ENCODE measurements at regions not wholly inside any gene's neighbourhood (a gene's known extent, or its start where the extent isn't known, plus 50 kb on each side); places are given as distances from the start of the nearest gene placed in this dataset.
"Not testable (repeated sequence)": the region's sequence is repeated elsewhere in the genome, so short reads cannot be mapped to it uniquely, and the experiment has no call there.

DNA sequence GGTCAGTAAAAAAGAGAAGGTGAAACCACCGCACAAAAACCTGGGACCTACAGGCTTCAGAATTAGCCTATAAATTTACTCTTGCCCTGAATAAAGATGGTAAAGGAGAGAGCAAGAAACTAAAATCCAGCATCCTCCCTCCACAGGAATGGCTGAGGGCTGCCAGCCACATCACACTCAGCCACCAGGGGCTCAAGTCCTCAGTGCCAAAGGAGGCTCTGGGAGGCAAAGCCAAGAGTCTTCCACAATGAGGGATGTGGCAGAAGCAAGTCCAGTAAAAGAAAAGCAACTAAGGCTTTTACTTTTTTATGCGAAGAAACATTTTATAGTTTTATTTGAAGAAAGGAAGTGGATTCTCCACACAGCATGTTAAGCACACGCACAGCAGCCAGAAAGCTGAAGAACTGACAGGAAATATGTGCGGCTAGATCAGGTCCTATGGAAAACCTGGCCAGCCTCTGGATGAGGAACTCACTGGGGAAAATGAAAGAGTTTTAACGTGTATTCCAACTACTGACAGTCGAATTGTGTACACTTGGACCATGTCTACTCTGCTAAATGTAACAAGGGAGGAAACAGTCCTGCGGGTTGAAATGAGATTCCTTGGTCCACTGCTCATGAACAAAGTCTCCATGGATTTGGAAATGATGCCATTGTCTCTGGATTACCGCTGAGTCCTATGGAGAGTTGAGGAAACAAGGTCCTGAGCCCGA, 219.4 kb upstream of the SSTR4 start:
- no peak for DNase-seq (ENCODE audit: low read depth in 2 of 3, low spot score in 2 of 3)

DNA sequence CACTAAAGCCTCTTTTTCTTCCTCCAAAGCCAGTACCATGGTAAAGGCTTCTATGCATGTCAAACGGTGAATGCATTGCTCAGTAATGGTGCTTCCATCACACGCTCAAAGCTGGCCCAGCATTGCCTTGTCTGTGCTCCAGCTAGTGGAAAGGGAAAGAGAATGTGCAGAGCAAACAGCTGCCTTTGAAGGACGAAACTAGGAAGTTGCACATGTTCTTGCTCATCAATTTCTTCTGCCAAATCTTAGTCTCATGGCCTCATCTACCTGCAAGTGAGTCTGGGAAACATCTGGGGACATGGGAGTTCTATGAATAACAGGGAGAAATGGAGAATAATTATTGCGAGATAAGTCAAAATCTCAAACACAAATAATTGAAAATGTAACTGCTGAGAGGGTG, 216.5 kb upstream of the SSTR4 start:
- no peak for DNase-seq (ENCODE audit: low read depth in 2 of 3, low spot score in 2 of 3)

DNA sequence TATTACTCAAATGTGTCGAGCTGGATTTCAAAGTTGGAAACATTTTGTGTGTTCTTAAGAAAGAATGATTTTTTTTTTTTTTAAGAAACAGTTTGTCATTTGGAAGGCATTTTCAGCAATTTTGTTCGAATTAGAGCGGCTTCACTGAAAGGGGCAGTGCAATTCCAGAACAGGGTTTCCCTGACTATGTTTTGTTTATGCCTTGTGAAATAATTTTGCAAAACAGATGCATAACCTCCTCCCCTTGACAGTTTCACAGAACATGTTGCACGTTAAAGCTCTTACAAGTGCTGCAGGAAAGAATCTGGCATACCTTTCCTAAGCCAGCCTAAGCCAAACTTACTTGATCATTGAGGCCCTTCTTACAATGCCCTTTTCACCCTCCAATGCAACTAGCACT, 216.0 kb upstream of the SSTR4 start:
- DNase-seq (ENCODE audit: low read depth in 2 of 3, low spot score in 2 of 3) = no peak

DNA sequence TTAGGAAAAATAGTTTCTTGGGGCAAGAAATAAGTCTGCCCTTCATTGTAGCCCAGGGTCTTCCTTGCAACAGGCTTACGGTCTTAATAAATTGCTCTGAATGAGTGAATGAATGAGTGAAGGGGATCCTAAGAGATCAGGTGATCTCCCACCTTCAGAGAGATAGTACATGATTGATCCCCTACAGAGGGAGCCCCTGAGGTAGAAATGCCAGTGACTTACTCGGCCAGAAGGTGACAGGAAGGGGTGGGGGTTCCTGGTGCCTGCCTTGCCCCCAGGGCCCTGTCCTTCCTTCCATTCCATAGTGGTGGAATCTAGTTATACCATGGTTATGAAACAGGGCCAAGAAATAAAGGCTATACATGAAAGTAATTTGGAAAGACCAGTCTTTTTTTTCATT, 215.3 kb upstream of the SSTR4 start:
- no peak for DNase-seq (ENCODE audit: low read depth in 2 of 3, low spot score in 2 of 3)

DNA sequence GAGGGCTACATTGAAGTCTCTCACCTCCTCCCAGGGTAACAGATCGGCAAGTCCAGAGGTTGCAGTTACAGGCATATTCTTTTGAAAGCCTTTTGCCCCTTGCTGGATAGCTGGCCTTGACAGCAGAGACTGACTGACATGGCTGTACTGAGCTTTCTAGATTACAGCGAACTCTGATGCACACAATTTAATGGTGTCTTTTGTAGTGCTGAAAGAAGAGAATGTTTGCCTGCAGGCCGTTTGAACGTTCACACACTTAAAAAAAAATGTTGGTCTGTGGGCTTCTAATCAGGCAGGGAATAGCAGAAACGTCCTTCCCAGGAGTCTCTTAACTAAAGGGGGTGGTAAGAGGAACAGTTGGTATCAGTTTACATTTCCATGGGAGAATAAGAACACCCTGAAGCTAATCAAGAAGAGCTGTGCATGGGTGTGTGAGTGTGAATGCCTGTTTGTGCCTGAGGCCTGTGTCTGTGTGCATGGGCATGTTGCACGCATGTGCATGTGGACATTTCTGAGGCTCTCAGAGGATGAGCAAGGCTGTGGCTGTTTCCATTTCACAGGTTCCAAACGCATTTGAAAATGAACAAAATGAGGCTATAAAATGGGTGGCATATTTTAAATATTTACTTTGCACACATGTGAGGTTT, 213.9 kb upstream of the SSTR4 start:
- no peak for DNase-seq (ENCODE audit: low read depth in 2 of 3, low spot score in 2 of 3)

DNA sequence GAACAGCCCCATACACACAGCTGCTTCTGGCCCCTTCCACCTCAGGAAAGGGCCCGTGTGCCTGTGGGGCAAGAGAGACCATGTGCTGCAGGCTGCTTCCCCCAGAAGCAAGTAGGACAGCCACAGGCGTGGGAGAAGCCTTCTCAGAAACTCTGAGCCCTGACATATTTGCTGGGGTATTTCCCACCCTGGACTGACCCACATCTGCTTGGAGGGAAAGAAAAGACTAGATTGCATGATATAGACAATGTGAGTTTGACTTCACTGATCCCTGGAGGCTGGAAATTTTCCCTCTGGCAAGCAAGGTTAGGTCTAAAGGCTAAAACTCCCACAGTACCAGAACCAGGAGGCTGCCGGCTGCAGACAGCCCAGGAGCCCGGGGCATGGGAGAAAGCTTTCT, 213.3 kb upstream of the SSTR4 start:
- DNase-seq (ENCODE audit: low read depth in 2 of 3, low spot score in 2 of 3) = no peak

DNA sequence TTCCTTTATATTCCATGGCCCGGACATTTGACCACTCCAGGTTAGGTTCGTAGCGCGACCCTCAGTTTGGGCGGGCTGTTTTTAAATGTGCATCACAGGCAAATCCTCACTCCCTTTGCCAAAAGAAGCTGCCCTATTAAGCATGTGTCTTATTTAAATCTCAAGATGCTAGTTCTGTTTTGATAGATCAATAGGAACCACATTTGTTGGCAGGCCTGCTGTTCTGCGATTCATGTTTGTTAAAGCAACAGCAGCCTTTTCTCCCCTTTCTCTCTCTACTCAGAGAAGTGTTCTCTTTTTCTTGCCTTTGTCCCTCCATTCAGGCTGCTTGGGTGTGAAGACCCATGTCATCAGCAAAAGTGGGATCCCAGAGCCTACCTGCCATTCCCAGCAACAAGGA, 212.0 kb upstream of the SSTR4 start:
- DNase-seq (ENCODE audit: low read depth in 2 of 3, low spot score in 2 of 3) = no peak

DNA sequence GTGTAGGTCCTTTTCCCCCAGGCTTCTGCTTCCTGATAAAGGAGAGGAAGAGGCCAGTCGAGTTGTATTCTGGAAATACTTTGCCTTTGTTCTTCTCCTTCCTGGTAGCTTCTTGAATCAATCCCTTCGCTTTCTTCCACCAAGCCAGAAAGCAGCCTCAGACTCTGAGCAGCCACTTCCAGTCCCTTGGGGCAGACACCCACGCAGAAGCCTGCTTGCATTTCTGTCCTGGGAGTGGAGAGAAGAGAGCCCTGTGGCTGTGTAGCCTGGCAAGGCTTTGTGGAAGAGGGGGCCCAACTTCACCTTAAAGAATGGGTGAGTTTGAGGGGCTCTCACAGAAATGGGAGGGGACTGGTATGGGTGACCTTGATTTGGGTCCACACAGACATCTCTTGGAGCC, 211.0 kb upstream of the SSTR4 start:
- no peak for DNase-seq (ENCODE audit: low read depth in 2 of 3, low spot score in 2 of 3)

DNA sequence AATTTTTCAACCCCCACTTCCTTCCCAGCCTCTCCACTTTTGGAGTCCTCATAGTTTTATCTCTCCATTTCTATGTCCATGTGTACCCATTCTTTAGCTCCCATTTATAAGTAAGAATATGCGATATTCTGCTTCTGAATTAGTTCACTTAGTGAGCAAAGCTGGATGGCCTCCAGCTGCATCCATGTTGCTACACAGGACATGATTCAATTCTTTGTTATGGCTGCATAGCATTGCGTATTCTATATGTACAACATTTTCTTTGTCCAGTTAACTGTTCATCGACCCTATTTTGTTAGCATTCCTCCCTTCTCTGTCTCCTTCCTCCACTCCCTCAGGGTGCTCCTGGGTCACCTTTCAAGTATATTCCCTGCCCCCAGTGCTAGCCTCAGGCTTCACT, 210.0 kb upstream of the SSTR4 start:
- DNase-seq (ENCODE audit: low read depth in 2 of 3, low spot score in 2 of 3) = no peak

DNA sequence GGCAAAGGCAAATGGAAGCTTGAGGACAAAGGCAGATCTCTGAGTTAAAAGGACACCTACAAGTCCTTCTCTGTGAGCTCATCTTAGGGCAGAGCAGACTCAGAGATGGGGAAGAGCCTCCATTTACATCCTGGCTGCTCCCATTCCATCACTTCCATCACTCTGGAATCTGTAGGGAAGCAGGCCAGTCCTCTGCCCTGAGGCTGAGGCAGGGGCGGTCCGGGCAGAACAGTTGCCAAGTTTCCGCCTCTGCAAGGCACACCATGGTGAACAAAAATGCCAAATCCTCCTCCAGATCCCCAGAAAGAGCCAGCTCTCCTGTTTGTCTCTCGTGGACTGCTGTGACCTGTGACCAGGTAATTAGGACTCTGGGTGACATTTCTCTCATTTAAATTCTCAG, 209.6 kb upstream of the SSTR4 start:
- no peak for DNase-seq (ENCODE audit: low read depth in 2 of 3, low spot score in 2 of 3)

DNA sequence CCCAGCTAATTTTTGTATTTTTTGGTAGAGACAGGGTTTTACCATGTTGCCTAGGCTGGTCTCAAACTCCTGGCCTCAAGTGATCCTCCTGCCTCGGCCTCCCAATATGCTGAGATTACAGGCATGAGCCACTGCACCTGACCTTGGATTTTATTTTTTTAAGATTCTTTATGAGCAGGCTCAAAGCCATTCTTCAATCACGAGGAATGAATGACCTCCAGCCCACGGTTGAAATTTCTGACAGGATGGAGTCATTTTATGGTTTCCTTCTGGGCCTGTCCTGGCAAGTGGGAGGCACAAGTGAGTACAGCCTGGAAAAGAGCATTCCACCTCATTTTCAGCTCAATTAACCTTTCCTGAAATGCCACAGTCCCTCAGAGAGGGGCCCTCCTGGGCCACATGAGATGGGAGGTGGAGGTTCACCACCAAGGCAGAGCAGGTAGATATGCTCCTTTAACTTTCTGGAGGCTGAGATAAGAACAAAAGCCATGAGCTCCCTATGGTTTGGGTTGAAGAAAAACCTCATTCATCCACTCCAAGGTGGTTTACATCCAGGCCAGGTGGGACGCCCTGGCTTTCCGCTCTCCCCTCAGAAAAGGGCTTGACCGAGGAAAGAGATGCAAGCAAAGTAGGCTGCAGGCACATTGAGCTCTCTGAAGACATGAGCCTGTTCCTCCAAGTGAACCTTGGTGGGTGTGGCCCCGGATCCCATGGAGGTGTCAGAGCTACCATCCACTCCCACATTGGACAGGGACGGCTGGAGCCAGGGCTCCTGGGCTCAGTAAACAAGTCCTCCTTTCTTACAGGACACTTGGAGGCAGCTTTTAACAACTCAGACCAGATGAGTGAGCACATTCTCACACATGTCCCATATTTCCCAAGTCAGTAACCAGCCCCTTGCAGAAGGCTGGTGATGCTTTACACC, 208.5 kb upstream of the SSTR4 start:
- DNase-seq (ENCODE audit: low read depth in 2 of 3, low spot score in 2 of 3) = no peak

DNA sequence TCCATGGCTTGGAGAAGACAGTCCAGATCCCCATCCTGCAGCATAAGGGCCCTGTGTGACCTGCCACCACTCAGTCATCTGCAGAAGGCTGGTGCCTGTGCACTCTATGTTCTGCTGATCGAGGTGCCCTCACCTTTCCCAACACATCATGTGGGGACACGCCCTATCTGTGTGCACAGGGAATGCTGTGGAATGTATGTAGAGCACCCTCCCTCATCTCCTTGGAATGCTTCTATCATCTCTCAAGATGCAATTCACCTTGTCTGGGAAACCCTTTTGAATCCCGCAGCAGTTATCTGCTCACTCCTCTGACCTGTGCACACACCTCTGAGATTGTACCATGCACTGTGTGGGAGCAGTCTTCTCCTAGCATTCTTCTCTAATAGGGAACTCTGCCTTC, 207.2 kb upstream of the SSTR4 start:
- no peak for DNase-seq (ENCODE audit: low read depth in 2 of 3, low spot score in 2 of 3)

DNA sequence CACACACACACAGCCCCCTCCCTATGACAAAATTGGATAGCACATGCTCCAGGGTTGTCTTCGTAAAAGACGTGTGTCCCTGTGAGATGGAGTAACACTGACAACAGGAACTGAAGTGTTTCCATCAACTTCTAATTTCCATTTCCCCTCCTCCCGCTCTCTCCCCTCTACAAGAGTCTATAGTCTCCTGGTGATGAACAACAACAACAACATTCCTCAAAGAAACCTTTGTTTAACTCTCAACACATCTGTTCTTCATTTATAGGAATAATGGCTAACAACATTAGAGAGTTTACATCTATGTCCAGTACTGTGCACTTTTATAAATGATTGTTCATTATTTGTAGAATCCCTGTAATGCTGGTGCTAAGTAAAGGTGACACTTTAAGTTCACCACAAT, 205.8 kb upstream of the SSTR4 start:
- no peak for DNase-seq (ENCODE audit: low read depth in 2 of 3, low spot score in 2 of 3)

DNA sequence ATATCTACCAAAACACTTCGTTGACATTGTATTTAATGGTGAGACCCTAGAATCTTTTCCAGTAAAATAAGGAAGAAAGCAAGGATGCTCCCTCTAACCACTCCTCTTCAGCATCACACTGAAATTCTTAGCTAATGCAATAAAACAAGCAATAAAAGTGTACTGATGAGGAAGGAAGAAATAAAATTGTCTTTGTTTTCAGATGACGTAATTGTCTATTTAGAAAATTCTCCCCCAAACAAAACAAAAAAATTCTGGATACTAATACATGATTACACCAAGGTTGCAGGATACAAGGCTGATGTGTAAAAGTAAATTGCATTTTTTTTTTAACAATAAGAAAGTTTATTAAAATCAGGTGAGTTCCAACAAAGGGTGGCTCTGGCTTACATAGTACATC, 205.0 kb upstream of the SSTR4 start:
- no peak for DNase-seq (ENCODE audit: low read depth in 2 of 3, low spot score in 2 of 3)

DNA sequence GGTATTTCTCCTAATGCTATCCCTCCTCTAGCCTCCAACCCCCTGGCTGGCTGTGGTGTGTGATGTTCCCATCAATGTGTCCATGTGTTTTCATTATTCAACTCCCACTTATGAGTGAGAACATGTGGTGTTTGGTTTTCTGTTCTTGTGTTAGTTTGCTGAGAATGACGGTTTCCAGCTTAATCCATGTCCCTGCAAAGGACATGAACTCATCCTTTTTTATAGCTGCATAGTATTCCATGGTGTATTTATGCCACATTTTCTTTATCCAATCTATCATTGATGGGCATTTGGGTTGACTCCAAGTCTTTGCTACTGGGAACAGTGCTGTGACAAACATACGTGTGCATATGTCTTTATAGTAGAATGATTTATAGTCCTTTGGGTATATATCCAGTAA, 204.4 kb upstream of the SSTR4 start:
- not testable (repeated sequence) for DNase-seq (ENCODE audit: low read depth in 2 of 3, low spot score in 2 of 3)

DNA sequence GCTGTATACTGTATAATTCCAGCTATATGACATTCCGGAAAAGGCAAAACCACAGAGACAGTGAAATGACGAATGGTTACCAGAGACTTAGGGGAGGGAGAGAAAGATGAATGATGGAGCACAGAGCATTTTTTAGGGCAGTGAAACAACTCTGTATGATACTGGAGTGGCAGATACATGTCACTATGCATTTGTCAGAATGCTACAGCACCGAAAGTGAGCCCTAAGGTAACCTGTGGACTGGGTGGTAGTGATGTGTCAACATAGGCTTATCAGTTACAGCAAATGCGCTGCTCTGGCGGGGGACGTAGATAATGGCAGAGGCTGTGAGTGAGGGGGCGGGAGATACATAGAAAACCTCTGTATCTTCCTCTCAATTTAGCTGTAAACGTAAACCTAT, 201.3 kb upstream of the SSTR4 start:
- no peak for DNase-seq (ENCODE audit: low read depth in 2 of 3, low spot score in 2 of 3)

DNA sequence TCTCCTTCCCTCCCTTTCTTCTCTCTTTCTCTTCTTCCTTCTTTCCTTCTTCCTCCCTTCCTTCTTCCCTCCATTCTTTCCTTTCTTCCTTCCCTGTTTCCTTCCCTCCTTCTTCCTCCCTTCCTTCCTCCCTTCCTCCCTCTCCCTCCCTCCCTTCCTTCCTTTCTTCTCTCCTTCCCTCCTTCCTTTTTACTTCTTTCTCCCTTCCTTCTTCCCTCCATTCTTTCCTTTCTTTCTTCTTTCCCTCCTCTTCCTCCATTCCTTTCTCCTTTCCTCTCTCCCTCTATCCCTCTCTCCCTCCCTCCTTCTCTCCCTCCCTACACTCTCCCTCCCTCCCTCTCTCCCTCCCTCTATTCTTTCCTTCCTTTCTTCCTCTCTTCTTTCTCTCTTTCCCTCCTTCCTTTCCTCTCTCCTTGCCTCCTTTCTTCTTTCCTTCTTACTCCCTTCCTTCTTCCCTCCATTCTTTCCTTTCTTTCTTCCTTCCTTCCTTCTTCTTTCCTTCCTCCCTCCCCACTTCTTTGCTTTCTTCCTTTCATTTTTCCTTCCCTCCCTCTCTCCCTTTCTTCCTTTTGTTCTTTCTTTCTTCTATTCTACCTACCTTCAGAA, 200.4 kb upstream of the SSTR4 start:
- DNase-seq (ENCODE audit: low read depth in 2 of 3, low spot score in 2 of 3) = no peak

DNA sequence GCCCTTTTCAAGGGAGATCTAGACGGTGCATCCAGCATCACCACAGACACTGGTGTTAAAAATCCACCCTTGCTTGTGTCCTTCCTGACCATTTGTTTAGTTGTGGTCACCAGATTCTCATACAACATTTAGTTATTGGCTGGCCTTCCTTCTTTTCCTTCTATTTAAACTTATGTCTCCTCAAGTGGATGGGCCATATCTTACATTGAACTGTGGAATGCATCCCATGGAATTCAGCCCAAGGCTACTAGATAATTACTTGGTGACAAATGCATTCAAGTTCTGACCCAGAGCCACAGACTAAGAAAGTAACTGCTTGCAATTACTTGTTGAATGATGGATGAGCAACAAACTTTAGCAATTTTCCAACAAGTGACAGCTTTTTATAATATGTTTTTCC, 198.9 kb upstream of the SSTR4 start:
- no peak for DNase-seq (ENCODE audit: low read depth in 2 of 3, low spot score in 2 of 3)

DNA sequence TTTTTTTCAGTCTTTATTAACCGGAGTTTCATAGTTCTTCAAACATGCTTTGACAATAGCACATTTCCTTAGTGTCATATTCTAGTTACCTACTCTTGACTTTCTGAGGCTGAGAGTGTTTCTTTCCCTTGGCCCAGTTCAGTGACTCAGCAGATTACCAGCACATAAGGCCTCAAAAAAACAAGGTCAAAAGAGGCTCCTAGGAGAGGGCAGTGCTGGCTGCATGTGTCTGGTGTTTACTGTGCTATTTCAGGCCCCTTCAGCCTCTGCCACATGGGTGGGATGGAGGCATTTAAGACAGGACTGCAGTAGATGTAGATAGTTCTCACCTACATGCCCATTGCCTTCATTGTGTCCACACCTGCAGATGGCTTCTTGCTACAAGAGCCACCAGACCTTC, 198.2 kb upstream of the SSTR4 start:
- no peak for DNase-seq (ENCODE audit: low read depth in 2 of 3, low spot score in 2 of 3)

DNA sequence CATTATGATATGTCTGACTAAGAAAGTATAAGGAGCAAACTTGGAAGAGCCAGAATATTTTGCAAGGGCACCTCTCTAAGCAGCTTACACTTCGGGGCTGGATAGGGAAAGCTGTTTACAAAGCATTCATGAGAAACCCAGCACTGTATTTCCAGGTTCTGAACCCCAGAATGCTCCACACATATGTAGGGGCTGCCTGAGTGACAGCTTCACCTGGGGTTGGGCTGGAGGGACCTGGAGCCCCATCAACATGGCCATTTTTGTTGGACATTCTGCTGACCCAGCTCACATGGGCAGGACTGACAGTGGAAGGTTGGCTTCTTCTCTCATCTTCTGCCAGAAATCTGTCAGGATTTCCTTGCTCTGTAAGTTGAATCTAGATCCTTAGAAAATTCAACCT, 197.1 kb upstream of the SSTR4 start:
- no peak for DNase-seq (ENCODE audit: low read depth in 2 of 3, low spot score in 2 of 3)

DNA sequence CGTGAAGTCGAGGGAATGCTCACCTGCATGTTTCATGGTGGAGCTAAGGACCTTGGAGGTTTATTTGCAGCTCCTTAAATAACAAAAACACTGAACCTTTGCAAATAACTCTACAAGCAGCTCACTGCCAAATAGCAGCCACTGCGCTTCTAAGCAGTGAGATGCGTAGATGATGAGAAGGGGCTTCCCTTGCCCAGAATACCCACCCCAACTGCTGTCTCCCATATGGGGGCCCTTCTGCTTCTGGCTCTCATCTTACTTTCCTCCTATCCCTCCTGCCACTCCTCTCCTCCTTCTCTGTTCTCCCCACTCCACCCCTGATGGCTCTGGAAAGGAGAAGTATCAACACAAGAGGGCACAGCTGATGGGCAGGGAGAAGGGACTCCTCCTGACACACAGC, 193.3 kb upstream of the SSTR4 start:
- no peak for DNase-seq (ENCODE audit: low read depth in 2 of 3, low spot score in 2 of 3)

DNA sequence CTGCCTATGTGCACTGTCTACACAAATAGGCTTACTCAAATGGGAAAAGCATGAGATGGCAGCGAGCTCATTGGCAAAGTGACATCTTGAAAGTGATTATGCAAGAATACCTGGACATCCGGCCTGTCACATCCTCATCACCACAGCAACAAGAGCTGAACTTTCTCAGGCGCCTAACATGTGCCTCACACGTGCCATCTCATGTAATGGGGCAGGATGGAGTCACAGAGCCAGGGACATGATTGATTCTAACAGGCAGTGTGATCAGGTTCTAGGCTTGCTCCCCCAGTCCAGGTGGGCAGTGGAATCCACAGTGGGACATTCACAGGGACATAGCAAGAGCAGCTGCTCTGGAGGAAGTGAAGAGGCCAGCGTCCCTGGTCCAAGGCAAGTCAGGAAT, 192.3 kb upstream of the SSTR4 start:
- no peak for DNase-seq (ENCODE audit: low read depth in 2 of 3, low spot score in 2 of 3)
